ENCODE measurements at regions not wholly inside any gene's neighbourhood (a gene's known extent, or its start where the extent isn't known, plus 50 kb on each side); places are given as distances from the start of the nearest gene placed in this dataset.

GRCh38 chr11:88404932-88405710, 67.6 kb upstream of the CTSC start:
- DNase-seq (ENCODE audit: low read depth, low spot score): no peak

GRCh38 chr11:88404391-88404790, 66.9 kb upstream of the CTSC start:
- no peak for DNase-seq (ENCODE audit: low read depth, low spot score)

- no peak for DNase-seq (ENCODE audit: low read depth, low spot score)
Observed at GRCh38 chr11:88402784-88403183, 65.2 kb upstream of the CTSC start.

GRCh38 chr11:88402192-88402715, 64.7 kb upstream of the CTSC start:
- peak; percentile 69 for DNase-seq (ENCODE audit: low read depth, low spot score)

GRCh38 chr11:88398791-88399570, 61.4 kb upstream of the CTSC start:
- no peak for DNase-seq (ENCODE audit: low read depth, low spot score)

GRCh38 chr11:88398372-88398771, 60.8 kb upstream of the CTSC start:
- DNase-seq (ENCODE audit: low read depth, low spot score): no peak

GRCh38 chr11:88390254-88390653, 52.7 kb upstream of the CTSC start:
- no peak for DNase-seq (ENCODE audit: low read depth, low spot score)

- DNase-seq (ENCODE audit: low read depth, low spot score): no peak
Observed at GRCh38 chr11:88387957-88388356, 50.4 kb upstream of the CTSC start.
